ENCODE measurements at regions not wholly inside any gene's neighbourhood (a gene's known extent, or its start where the extent isn't known, plus 50 kb on each side); places are given as distances from the start of the nearest gene placed in this dataset.

- DNase-seq: no peak
Measured at GRCh38 chr21:18191139-18191538, 53.5 kb upstream of the CHODL start.

DNA sequence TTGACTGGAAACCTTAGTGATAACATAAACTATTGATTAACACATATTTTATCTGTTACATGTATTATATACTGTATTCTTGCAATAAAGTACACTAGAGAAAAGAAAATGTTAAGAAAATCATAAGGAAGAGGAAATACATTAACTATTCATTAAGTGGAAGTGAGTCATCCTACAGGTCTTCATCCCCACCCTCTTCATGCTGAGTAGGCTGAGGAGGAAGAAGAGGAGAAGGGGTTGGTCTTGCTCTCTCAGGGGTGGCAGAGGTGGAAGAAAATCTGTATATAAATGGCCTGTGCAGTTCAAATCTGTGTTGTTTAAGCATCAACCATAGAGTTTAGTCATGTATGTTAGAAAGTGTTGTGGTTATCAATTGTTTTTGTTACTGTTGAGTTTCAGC is 66.1 kb upstream of the CHODL start:
- no peak for DNase-seq

DNA sequence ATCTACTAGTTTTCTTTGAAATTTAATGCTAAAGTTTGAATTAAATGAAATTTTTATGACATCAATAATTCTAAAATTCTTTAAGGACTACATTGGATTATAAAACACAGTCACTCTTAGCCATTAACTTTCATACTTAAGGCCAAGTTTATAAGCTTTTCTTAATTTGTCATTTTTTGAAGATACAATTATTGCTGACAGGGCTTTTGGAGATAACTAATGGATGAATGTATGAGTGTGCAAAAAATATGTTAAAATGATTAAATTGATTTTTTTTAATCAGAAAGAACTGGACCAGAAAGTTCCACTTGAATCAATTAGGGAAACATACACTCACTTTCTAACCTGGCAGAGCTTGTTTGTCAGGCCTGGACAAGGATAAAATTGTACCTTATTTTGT is 70.3 kb upstream of the CHODL start:
- DNase-seq: no peak

- no peak for DNase-seq
Measured at GRCh38 chr21:18170829-18171228, 73.8 kb upstream of the CHODL start.

- DNase-seq: no peak
Measured at GRCh38 chr21:18170221-18170620, 74.4 kb upstream of the CHODL start.

DNA sequence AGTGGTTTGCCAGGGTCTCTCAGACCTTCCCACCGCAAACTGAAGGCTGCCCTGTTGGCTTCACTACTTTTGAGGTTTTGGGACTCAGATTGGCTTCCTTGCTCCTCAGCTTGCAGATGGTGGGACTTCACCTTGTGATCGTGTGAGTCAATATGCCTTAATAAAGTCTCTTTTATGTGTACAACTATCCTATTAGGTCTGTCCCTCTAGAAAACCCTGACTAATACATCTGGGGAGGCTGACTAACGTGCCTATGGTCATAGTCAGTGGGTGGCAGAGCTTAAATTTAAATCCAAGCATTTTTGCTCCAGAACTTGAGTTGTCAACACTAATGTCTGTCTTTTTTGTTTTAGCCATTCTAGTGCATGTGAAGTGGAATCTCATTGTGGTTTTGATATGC is 76.5 kb upstream of the CHODL start:
- no peak for DNase-seq

DNA sequence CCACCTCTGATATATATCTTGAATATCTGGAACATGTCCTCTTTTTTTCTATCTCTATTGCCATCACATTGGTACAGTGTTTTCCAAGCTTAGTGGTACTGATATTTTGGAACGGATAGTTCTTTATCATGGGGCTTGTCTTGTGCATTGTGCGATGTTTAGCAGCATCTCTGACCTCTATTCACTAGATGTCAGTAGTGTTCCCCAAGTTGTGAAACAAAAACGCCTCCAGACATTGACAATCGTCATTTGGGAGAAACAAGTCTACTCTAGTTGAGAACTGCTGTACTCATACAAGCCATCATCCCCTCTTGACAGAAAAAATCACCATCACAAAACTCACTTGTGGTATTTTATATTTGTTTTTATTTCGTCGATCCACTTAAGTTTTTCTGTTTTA is 79.7 kb upstream of the CHODL start:
- DNase-seq: no peak

DNA sequence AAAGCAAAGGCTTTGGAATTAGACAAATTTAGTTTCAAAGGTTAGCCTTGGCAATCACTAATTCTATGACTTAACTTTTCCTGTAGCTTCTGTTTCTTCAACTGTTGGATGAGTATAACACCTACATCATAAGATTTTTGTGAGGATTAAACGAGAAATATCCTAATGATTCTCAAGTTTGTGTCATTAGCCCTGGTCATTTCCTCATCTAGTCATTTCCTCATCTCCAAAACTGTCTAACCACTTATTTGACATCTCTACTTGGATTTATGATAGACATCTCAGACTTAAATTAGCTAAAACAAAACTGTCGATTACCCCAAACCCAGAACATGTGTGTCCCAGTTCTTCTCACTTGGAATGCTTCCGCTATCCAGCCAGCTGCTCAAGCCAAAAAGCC is 80.2 kb upstream of the CHODL start:
- no peak for DNase-seq

DNA sequence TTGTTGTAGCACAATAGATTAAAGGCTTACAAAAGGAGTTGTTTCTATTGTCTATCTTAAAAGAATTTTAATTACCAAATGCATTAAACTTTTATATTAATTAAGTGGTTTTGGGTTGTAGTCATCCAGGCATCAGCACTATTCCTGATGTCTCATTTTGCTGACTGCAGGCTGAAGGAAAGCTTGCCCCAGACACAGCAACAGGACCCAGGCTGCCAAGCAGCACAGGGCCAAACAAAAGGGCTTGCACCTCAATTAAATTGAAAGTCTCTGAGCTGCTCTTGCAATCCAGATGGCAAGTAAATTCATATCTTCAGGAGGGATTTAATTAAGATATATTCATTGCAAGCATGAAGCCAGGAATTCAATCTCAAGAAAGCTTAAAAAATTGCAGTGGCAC is 80.7 kb upstream of the CHODL start:
- no peak for DNase-seq

- no peak for DNase-seq
Measured at GRCh38 chr21:18161841-18162240, 82.8 kb upstream of the CHODL start.

- no peak for DNase-seq
Measured at GRCh38 chr21:18157406-18157805, 87.2 kb upstream of the CHODL start.

DNA sequence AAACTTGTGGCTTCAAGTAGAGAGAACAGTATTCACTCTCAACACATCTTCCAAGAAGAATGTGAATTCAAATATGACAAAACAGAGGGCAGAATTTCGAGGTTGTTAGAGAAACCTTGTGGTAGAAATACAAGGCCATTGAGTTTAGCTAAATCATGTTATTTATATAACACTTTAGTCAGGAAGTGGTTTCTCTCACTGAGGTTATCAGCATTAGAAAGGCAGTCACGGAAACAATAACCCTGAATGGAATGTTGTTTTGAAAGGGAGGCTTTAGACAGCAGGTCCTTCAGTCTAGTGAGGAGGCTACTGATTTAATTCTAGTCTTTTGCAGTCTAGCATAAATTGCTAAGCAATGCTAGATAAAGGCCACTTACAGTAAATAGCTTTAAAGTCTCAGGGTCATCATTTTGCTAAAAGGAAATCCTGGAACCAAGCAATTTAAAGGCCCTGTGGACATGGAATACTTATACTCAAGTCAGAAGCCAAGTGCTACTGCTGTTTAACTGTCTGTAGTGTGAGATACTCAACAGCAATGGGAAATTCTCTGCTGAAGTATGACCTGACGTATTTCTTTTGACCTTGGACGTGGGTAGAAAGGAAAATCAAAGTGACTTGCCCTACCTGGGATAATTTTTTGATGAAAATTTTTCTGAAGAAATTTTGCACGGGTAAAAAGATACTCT is 89.0 kb upstream of the CHODL start:
- no peak for DNase-seq

GRCh38 chr21:18153063-18153462 is 91.6 kb upstream of the CHODL start:
- DNase-seq: no peak

DNA sequence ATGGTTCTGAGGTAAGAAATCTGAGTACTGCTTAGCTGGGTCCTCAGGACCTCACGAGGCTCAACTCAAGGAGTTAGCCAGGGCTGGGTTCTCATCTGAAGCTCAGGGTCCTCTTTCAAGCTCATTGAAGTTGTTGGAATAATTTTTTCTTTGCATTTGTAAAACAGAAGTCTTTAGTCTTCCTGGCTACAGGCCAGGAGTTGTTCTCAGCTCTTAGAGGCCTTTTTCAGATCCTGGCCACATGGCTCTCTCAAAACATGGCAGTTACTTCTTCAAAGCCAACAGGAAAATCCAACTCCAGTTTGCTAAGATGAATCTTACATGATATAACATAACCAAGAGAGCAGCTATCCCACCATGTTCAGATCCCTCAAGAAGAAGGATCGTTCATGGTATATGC is 92.3 kb upstream of the CHODL start:
- no peak for DNase-seq

DNA sequence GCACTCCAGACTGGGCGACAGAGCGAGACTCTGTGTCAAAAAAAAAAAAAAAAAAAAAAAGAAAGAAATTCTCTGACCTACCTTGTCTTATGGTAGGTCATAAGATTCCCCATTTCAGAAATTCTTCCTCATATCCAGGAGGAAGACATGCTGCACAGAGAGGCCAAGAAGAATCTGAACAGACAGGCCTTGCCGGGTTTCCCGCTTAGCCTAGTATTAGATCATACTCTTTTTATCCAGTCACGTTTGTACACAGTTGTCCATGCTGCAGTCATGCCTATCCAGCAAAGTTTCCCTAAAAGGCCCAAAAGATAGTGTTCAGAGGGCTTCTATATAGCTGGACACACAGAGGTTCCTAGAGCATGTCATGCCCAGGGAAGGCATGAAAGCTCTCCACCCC is 93.6 kb upstream of the CHODL start:
- no peak for DNase-seq

GRCh38 chr21:18148401-18148800 is 96.2 kb upstream of the CHODL start:
- no peak for DNase-seq

DNA sequence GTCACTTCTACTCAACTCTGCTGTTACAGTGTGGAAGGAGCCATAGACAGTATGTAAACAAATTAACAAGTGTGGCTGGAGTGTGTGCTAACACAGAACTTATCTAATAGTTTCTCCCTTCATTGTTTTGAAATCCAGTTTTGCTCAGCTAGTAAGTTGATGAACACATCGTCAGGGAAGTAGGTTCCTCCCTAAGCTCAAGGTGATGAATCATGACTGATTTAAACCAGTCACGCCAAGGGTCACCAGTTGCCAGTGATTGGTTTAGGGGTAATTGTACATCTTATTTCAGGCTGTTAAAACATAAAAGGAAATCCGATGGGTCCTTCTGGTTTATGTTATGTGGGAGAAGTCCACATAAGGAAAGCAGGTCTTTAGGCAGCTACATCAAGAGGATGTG is 97.0 kb upstream of the CHODL start:
- no peak for DNase-seq

DNA sequence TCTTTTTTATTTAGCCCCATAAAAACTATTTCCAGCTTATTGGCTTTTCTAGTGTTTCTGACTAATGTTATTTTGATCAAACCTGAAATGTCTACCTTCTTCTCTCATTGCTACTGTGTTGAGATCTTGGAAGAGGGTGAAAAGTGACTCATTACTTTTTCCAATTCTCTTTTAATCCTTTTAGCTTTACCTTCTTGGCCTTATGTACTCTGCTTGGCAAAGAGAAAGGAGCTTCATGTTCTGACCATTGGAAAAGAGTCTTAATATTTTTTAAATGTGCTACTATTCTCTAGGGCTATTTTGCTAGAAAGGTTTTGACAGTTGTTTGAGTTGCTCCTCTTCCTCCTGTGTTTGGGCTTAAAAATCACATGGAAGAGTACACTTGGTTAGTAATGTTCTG is 97.8 kb upstream of the CHODL start:
- no peak for DNase-seq

- DNase-seq: no peak
Measured at GRCh38 chr21:18144339-18144738, 100.3 kb upstream of the CHODL start.

- no peak for DNase-seq
Measured at GRCh38 chr21:18142655-18143054, 102.0 kb upstream of the CHODL start.

GRCh38 chr21:18138507-18138906 is 106.1 kb upstream of the CHODL start:
- no peak for DNase-seq

DNA sequence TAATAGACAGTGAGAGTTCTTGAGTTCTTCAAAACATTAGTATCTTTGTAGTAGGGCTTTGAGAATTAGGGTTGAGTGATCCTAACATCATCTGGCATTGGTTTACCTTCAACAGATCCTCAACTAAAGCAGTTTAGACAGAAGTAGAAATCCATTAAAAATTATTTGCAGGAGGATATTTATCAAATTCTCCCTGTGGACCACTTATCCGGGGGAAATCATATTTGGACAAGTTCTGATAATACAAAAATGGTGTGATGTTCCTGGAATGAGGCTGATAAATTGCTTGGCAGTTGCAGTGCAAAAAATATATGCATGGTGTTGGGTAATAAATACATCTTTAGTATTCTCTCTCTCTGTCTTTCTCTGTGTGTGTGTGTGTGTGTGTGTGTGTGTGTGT is 115.1 kb upstream of the CHODL start:
- no peak for DNase-seq

DNA sequence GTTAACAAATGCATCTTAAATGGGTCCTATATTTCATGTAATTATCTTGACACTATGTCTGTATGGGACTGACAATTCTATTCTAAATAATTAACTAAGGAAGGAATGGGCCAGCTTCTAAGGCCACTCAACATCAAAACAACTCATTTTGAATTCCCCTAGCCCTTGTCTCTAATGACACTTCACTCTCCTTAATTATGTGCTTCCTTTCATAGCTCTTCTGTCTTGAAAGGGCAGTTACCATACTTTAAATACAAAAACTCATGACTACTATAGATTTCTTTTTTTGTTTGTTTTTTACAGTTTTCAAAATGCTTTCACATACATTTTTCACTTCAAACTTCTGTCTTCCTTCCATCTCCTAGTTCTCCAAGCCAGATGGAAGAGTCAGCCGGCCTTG is 126.1 kb upstream of the CHODL start:
- DNase-seq: no peak

DNA sequence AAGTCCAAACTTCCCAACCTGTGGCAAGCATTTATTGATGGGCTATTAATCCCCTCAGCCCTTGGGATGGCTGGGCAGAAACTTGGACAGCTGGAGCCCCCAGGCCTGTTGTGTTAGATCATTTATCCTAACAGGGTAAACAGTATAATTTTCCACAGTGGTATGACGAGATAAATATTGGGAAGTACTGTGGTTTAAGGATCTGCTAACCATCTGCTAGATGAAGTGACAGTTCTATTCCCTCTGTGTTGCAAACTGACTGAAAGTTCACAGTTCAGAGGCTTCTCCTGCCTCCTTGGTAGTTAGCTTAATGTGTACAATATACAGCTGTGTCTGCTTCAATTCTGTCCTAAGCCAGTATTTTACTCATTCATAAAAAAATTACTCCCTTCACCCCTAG is 127.5 kb upstream of the CHODL start:
- DNase-seq: no peak

GRCh38 chr21:18114810-18115209 is 129.8 kb upstream of the CHODL start:
- DNase-seq: no peak

DNA sequence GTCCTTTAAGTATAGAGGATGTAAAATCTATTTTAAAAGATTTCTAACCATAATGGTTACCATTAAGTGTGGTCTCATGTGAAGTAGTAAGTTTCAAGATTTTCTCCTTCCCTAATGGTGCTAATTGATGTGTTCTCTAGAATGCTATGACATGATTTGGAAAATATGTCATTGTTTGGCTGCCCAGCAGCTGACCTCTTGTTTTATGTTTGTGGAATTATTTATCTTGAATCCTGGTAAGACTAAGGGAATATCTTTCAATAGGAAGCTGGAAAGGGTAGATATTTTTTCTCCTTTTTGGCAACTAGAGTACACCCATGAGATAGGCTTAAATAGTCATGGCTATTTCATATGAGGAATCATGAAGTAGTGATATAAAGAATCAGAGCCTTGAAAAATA is 139.8 kb upstream of the CHODL start:
- DNase-seq: no peak
